GM13977 (cell line): ENCODE measurements at regions not wholly inside any gene's neighbourhood (a gene's known extent, or its start where the extent isn't known, plus 50 kb on each side); places are given as distances from the start of the nearest gene placed in this dataset.

Source experiments
- DNase-seq: peaks from one replicate; pipeline ENCODE4 v3.0.0; 2012; ENCODE audit warnings: low spot score
- in situ Hi-C: fragments of 300-500 bp; cut with MboI; formaldehyde crosslinking; loops from one replicate; pipeline ENCODE4 v1.12.0; 2022; ENCODE audit warnings: low sequenced_read_pairs, low pct_unique_long_range_greater_than_20kb, mixed read lengths, inconsistent platforms; ENCODE audit not compliant: unreplicated experiment
- TF ChIP-seq, protein P1 (sequence below): IDR thresholded peaks from 2 replicates; pipeline ENCODE4 v1.5.1; 2012; ENCODE audit warnings: mild to moderate bottlenecking, control low read depth; ENCODE audit not compliant: insufficient read depth; ENCODE audit errors: extremely low read depth, missing control alignments

GRCh38 chr6:25103603-25104002 lies 167.8 kb upstream of the RIPOR2 start:
- TF ChIP-seq, protein P1, sequence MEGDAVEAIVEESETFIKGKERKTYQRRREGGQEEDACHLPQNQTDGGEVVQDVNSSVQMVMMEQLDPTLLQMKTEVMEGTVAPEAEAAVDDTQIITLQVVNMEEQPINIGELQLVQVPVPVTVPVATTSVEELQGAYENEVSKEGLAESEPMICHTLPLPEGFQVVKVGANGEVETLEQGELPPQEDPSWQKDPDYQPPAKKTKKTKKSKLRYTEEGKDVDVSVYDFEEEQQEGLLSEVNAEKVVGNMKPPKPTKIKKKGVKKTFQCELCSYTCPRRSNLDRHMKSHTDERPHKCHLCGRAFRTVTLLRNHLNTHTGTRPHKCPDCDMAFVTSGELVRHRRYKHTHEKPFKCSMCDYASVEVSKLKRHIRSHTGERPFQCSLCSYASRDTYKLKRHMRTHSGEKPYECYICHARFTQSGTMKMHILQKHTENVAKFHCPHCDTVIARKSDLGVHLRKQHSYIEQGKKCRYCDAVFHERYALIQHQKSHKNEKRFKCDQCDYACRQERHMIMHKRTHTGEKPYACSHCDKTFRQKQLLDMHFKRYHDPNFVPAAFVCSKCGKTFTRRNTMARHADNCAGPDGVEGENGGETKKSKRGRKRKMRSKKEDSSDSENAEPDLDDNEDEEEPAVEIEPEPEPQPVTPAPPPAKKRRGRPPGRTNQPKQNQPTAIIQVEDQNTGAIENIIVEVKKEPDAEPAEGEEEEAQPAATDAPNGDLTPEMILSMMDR = no peak
- no peak for DNase-seq
- in situ Hi-C loops = no loop called here

DNA sequence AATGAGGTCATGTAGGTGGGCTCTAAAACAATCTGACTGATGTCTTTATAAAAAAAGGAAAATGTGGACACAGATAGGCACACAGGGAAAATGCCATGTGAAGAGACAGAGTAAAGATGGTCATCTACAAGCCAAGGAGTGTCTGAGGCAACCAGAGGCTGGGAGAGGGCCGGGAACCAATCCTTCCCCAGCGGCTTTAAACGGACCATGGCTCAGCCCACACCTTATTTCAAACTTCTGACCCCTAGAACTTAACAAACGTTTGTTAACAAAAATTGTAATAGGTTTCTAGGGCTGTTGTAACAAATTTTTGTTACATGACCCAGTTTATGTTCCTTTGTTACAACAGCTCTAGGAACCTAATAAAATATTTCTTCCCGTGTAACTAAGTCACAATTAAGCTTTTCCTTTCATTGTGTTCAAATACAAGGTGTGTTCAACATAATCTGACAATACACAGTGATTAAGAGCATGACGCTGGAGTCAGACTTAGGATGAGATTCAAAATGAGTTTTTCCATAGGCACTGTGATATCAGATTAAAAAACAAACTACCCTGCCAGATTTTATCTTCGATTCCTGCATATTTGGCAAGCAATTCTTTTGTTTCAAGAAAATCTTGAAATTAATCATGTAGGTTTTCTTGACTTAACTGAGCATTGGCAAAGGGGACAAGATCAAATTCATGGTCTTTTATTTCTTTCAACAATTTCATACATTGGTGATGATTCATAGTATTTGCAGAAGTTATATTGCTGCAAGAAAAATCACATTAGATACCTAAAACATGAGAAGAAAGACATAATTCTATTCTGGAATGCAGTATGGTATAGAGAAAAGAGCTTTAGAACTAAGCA lies 169.5 kb upstream of the RIPOR2 start:
- TF ChIP-seq, protein P1 = no peak
- no peak for DNase-seq
- in situ Hi-C loops = no loop called here

DNA sequence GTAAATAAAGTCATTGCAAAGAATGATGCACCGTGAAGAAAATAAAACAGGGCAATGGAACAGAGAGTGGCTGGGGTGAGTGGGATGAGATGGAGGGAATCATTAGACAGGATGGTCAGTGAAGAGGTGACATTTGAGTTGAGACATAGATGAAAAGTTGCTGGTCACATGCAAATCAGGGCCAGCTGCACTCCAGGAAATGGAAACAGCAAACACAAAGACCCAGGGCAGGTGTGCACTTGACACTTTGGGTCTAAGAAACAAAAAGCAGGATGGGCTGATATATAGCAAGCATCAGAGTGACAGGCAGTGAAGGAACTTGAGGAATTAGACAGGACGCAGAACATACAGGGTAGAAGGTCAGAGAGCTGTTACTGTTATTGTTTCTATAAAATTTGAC lies 171.5 kb upstream of the RIPOR2 start:
- in situ Hi-C loops = no loop called here
- TF ChIP-seq, protein P1 = no peak
- DNase-seq = no peak

GRCh38 chr6:25111782-25112181 lies 167.4 kb upstream of the CARMIL1 start:
- TF ChIP-seq, protein P1 = no peak
- DNase-seq = no peak
- in situ Hi-C loops = no loop called here

DNA sequence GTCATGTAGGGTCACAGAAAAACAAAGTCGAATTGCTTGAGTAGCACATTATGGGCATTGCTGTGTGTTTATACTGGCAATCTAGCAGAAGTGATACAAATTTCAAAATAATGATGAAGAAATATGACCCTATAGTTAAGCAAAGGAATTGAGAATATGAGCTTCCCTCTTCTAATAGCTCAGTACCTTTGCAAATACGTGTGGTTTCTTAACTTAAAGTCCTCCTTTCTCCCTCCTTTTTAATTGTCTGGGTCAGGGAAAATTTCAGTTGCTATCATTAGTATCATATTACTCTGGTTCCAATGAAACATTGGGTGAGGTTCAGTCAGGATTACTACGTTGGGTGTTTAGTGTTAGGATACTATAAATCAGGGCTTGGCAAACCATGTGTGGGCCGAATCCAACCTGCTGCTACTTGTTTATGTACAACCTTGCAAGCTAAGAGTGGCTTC lies 166.8 kb upstream of the CARMIL1 start:
- TF ChIP-seq, protein P1 = no peak
- in situ Hi-C loops = no loop called here
- no peak for DNase-seq

DNA sequence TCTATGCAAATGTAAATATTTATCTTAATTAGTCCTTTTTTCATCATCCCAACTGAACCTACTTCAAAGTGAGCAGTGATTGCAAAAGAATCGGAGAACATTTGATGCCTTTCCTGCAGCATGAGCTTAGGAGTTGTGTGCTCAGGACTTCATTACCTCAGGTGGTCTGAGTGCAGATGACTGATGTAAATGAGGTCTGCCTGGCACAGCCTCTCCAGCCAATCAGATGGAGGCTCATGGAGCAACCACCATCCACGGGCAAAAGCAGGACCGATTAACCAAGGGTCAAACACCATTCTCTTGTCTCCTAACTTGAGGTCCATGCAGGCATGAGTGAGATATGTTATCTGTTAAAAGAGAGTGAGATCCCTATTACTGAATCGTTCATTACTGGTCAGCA lies 165.7 kb upstream of the CARMIL1 start:
- in situ Hi-C loops = no loop called here
- TF ChIP-seq, protein P1 = no peak
- no peak for DNase-seq
